Inferior parietal cortex (tissue), 1 donor: ENCODE measurements at regions not wholly inside any gene's neighbourhood (a gene's known extent, or its start where the extent isn't known, plus 50 kb on each side); places are given as distances from the start of the nearest gene placed in this dataset.
A peak's percentile ranks its signal among the peaks of the same experiment; 100 is the strongest.

Experiments used
- DNase-seq: peaks from one replicate; pipeline ENCODE4 v3.0.0-alpha.2; 2016; ENCODE audit errors: extremely low spot score

DNA sequence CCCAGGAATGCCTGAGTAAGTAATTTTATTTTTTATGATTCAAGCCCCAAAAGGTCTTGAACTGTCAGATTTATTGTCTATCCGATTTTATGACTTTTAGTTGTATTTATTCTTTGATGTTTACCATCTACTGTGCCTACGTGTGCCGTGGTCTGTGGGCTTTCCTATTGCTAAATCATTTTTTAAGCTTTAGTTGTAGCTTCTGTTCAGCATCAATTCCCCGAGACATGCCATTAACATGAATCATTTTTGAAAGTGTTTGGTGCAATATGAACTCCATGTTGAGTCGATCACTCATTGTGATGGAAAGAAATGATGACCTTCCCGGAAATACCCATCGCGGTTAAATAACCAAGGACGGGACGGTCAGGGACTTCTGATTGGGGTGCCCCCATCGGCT lies 268.7 kb upstream of the THRB start:
- no peak for DNase-seq

GRCh38 chr3:24764236-24764915 lies 269.7 kb upstream of the THRB start:
- no peak for DNase-seq

DNA sequence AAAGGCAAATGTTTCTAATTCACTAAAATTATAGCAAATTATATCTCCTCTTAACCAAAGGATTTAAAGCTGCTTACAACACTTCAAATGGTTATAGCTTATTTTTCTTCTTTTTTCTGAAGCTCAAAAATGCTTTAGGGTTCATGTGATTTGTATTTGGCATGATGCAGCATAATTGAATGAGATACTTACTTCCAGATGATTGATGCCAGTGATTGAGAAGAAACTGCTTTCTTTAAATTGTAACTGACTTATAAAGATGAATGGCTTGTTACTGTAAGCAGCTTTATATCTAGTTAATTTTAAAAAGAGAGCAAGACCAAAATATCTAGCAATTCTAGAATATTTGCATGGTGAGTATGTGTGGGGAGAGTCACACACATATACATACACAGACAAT lies 270.7 kb upstream of the THRB start:
- DNase-seq = no peak

DNA sequence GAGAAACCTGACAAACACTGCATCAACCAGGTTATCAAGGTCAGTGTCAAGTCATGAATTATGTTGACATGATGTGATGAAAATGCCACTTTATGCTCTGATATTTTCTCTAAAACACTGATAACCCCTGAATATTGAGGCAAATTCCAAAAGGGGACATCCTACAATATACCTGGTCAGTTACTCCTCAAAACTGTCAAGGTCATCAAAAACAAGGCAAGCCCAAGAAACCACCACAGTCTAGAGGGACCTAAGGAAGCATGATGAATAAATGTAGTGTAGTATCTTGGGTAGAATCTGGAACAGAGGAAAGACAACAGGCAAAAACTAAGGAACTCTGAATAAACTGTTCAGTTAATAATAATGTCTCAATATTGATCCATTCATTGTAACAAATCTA lies 275.3 kb upstream of the THRB start:
- no peak for DNase-seq

GRCh38 chr3:24773798-24774197 lies 279.1 kb upstream of the THRB start:
- peak; percentile 74 for DNase-seq

- DNase-seq = no peak
Measured at GRCh38 chr3:24780991-24781390, 286.3 kb upstream of the THRB start.

DNA sequence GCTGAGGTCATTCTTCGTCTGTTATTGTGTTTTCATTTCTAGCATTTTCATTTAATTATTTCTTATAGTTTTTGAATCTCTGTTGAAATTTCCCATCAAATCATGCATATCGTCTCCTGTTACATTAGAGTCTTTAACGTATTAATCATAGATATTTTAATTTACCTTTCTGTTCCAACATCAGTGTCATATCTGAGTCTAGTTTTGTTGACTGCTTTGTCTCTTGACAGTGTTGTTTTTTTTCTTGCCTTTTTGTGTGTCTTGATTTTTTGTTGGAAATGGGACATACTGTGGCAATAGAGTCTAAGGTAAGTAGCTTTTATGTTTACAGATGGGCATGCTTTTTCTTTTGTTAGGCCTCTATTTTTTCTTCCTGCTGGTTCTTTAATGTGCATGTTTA lies 286.8 kb upstream of the THRB start:
- no peak for DNase-seq

DNA sequence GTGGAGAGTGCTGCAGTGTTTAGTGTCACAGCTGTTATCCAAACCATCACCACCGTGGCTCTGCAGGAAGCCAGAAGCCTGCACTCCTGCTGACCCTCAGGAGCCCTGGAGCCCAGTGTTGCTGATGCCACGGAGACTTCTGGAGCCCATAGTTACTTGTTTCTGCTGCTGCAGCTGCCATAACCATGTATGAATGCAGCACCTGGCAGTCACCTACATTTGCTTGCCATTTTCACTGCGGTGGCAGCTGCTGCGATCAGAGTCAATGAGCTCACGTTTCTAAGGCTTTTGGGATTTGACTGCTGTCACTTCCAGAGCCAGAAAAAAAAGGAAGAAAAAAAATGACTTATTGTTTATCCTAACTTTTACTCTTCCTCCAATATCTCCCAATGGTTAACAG lies 299.2 kb upstream of the THRB start:
- DNase-seq = no peak

GRCh38 chr3:24802614-24803013 lies 308.0 kb upstream of the THRB start:
- no peak for DNase-seq

DNA sequence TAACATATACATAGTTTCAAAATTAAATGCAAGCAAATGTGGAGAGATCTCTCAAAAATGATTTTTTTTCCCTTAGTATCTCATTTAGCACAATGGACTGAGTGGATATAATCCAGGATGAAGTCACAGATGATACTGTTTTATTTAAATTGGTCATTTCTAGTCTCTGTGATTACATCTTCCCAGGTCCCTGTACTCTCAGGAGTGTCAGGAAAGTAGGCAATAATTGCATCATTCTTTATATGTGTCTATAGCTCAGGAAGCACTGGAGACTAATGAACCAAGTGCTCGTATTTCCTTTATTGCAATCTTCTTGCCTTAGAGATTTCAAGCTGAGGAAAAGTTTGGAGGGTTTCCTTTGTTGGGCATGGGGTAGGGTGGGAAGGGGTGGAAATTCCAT lies 309.4 kb upstream of the THRB start:
- DNase-seq = no peak

DNA sequence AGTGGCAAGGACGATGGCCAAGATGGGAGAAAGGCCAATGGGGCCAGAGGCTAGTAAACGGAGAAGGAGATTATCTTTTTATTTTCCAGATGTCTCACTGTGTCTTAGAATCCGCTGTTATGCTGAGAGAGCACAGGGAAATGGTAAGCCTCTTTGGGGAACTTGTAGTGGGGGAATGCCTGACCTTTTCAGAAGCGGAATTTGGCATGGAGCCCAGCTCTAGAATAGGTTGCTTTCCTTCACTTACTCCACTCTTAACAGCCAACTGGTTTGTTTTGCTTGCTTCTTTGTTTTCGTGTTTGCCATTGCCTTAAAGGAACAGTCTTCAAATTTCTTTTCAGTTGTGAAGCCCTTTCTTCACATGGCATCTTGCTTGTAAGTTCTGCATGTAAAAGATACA lies 316.2 kb upstream of the THRB start:
- no peak for DNase-seq

DNA sequence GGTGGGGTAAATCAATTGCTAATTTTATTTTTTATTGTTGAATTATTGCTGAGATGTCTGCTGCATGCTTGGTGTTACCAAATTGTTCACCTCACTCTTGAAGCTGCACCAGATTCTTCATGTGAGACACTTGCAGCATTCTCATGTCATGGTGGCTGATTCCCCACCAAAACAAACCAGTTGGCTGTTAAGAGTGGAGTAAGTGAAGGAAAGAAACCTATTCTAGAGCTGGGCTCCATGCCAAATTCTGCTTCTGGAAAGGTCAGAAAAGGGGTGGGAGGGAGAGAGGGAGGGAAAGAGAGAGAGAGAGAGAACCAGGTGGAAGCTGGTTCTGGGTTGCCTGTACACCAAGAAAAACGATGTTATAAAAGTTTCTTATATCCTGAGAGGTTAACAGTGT lies 317.5 kb upstream of the THRB start:
- no peak for DNase-seq

DNA sequence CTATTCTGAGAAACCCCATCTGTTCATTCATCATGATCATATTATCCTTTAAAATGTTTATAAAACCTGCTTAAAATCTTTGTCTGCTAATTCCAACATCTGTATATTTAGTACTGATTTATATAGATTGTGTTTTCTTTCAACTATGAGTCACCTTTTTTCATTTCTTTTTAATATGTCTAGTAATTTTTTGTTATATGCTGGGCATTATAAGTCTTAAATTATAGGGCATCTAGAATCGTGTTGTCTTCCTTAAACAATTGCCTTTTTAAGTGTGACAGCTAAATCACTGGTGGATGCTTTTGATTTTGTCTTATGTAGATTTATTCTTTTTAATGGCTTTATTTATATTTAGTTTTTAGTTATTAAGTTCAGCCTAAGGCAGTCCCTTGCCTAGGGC lies 323.4 kb upstream of the THRB start:
- DNase-seq = no peak

GRCh38 chr3:24828011-24828410 lies 333.4 kb upstream of the THRB start:
- DNase-seq = no peak

DNA sequence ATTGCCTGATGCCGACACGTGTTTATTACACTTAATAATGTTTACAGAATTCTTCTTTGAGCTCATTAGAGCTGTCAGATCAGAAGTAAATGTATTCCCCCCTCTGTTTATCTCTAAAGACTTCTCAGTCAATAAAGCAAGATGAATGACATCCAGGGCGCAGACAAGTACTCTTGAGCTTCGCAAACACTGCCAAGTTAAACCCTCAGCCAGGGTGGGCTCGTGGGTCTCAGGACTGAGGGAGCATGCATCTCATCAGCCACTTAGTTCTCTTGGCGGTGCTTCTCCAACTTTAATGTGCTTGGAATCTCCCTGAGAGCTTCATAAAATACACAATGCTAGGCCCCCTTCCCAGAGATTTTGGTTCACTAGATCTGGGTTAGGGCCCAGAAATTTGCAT lies 333.9 kb upstream of the THRB start:
- no peak for DNase-seq

- DNase-seq = no peak
Measured at GRCh38 chr3:24829011-24829581, 334.4 kb upstream of the THRB start.

DNA sequence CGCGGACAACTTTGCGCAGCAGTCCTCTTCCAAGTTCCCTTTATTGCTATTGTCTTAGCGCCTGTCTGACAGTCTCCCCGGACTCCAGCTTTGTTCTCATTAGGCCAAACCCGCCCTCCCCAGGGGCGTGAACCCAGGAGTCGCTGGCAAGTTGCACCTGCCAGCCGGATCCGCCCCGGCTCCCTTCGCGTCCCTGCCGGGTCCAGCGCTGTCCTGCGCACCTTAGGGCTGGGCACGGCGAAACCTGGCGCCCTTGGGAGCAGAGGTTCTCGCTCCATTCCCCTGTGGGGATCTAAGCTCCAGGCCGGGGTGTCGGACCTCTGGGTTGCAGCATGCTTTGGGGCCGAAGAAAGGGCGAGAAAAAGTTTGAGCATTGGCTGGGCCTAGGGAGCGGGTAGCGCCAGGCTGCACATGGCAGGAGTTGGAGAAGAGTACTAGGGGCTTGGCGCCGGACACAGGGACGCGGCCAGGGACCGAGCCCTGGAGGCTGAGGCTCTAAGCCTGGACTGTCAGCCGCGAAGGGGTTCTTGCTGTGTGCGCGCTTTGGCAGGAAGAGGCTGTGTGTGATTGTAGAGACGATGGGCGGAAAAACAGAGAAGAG lies 335.1 kb upstream of the THRB start:
- no peak for DNase-seq

GRCh38 chr3:24830230-24831152 lies 335.8 kb upstream of the THRB start:
- DNase-seq = no peak

DNA sequence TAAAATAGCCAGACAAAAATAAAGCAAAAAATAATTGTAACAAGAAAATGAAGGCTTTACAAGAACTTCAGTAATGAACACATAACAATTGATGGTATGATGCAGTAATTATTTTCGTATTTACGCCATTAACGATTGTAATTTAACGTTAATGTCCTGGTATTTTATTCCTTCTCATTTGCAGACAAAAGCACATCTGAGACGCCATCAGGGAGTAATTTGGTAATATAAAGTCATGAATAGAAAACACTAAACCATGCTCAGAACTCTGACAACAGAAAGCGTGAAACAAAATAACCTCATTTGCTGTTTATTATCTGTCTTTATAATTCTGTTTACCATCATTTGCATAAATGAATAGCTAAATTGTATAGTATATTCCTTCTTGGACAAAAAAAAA lies 336.6 kb upstream of the THRB start:
- DNase-seq = no peak

GRCh38 chr3:24832891-24833290 lies 338.2 kb upstream of the THRB start:
- DNase-seq = no peak

DNA sequence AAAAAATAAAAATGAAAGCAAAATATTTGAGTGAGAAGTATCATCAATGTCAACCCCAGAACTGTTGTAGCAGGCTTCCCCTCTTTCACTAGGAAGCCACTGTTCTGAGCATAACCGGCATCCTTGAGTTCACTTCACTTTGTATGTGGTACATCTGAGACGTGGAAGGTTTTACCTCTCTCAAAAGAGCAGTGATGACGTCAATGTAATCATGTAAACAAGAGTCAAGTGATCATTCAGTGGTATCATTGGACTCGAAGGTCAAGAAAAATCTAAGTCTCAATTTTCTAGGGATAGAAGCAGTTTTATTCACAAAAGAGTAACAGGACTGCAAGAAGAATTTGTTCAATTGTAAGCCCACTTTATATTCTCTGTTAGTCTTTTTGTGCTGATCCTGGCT lies 339.8 kb upstream of the THRB start:
- no peak for DNase-seq

DNA sequence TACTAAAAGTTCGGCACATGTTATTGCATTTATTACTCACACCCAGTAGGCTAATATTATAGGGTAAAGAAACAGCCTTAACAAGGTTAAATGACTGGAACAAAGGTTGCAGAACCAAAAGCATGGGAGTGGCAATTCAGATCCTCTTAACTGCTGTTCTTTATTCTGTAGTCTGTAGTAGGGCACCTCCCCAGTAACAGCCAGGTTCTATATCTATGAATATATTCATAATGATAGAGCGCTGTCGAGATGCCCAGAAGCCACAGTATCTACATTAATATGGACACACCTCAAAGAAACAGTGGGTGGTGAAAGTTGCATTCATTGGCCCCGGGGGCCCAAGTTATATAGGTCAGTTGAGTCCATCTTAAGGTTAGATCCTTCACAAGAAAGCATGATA lies 340.9 kb upstream of the THRB start:
- DNase-seq = no peak

DNA sequence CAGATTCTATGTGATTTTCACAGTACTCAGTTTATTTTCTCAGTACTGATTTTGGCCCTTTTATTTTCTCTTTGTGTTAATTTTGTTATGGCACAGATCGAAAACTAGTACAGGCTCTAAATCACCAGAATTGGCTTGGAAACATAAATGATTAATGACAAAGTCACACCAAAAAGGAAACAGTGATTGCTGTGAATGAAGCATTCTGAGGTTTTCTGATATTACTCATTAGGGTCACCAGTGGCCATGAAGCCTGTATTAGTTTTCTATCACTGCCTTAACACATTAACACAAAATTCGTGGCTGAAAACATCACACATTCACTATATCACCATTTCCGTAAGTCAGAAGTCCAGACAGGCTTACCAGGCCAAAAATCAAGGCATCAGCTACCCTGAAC lies 343.0 kb upstream of the THRB start:
- no peak for DNase-seq
